ENCODE measurements at regions not wholly inside any gene's neighbourhood (a gene's known extent, or its start where the extent isn't known, plus 50 kb on each side); places are given as distances from the start of the nearest gene placed in this dataset.

- TF ChIP-seq THAP8 (CRISPR knock-in tag; IDR thresholded peaks at IDR 0.05; ENCODE audit: borderline replicate concordance), result no peak
Measured at GRCh38 chr9:18114559-18115475, 359.1 kb upstream of the ADAMTSL1 start (continued).

GRCh38 chr9:18118268-18118667 is 355.7 kb upstream of the ADAMTSL1 start:
- Histone ChIP-seq H3K9me3 (ENCODE audit: low read length) (no peaks in the 10 kb centered on the region), H3K27me3 (ENCODE audit: control insufficient read depth in 1 of 2, insufficient read depth in 2 of 2, low read length in 2 of 2) (no peaks in the 10 kb centered on the region), H3K4me3 (replicated peaks in 1 of 3; ENCODE audit: insufficient read depth in 1 of 3, low read depth in 2 of 3, low read length in 3 of 3) (no peak overlapping the region), H3K9ac (ENCODE audit: insufficient read depth, low read depth, low read length) (no peak overlapping the region), H3K4me1 (ENCODE audit: insufficient read depth, low read length) (no peaks in the 10 kb centered on the region), H3K27ac (ENCODE audit: extremely low read length, insufficient read depth, low read length) (no peak overlapping the region), H3K36me3 (replicated peaks in 1 of 2; ENCODE audit: control insufficient read depth in 1 of 2, insufficient read depth in 2 of 2, low read length in 2 of 2) (no peaks in the 10 kb centered on the region), H3K79me2 (ENCODE audit: insufficient read depth, low read length) (no peaks in the 10 kb centered on the region), H2AFZ (ENCODE audit: low read length) (no peak overlapping the region), H4K20me1 (ENCODE audit: insufficient read depth, low read length) (no peaks in the 10 kb centered on the region), H3K4me2 (ENCODE audit: low read depth, low read length) (no peak overlapping the region)
- in situ Hi-C loops (cut with HindIII; ENCODE audit: extremely low pct_ligation_motif_present, low pct_unique_long_range_greater_than_20kb), result no loop called here
- intact Hi-C loops (cut with micrococcal nuclease; ENCODE audit: unreplicated experiment), result no loop called here
- no TSS peak for BruUV-seq (replicated peaks)
- POLR2A ChIA-PET, result no interaction called here
- FAIRE-seq (no peak), ATAC-seq (no peak), DNase-seq (ENCODE audit: low spot score) (no peak)
- CTCF ChIA-PET (ENCODE audit: low intra/inter-chr PET ratio, low total read pairs), result no interaction called here
- no peak for TF ChIP-seq PHF21A (CRISPR knock-in tag; IDR thresholded peaks at IDR 0.05)
- TF ChIP-seq KMT2B (CRISPR knock-in tag; IDR thresholded peaks at IDR 0.05), result no peak
- TF ChIP-seq IKZF4 (CRISPR knock-in tag; IDR thresholded peaks at IDR 0.05; ENCODE audit: borderline replicate concordance, low read depth, not compliant biosample characterization), result no peak
- TF ChIP-seq ZNF850 (CRISPR knock-in tag; conservative IDR thresholded peaks at IDR 0.05), result no peak
- no peak for TF ChIP-seq ATRX (CRISPR knock-in tag; IDR thresholded peaks at IDR 0.05; ENCODE audit: borderline replicate concordance)
- TF ChIP-seq NBN (conservative IDR thresholded peaks at IDR 0.05), result no peak
- no peak for TF ChIP-seq DDIT3 (CRISPR knock-in tag; IDR thresholded peaks at IDR 0.05)

Measured in HepG2 (cell line).